ENCODE measurements at regions not wholly inside any gene's neighbourhood (a gene's known extent, or its start where the extent isn't known, plus 50 kb on each side); places are given as distances from the start of the nearest gene placed in this dataset.

- TF ChIP-seq, protein P1, sequence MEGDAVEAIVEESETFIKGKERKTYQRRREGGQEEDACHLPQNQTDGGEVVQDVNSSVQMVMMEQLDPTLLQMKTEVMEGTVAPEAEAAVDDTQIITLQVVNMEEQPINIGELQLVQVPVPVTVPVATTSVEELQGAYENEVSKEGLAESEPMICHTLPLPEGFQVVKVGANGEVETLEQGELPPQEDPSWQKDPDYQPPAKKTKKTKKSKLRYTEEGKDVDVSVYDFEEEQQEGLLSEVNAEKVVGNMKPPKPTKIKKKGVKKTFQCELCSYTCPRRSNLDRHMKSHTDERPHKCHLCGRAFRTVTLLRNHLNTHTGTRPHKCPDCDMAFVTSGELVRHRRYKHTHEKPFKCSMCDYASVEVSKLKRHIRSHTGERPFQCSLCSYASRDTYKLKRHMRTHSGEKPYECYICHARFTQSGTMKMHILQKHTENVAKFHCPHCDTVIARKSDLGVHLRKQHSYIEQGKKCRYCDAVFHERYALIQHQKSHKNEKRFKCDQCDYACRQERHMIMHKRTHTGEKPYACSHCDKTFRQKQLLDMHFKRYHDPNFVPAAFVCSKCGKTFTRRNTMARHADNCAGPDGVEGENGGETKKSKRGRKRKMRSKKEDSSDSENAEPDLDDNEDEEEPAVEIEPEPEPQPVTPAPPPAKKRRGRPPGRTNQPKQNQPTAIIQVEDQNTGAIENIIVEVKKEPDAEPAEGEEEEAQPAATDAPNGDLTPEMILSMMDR (IDR thresholded peaks at IDR 0.05): no peak
- TF ChIP-seq POLR2A (IDR thresholded peaks at IDR 0.05): no peak
Observed at GRCh38 chr2:12612671-12613070, 104.1 kb upstream of the TRIB2 start.
